Activated T-cell treated with anti-CD3 and anti-CD28 coated beads for 48 hours (primary cell): ENCODE measurements at regions not wholly inside any gene's neighbourhood (a gene's known extent, or its start where the extent isn't known, plus 50 kb on each side); places are given as distances from the start of the nearest gene placed in this dataset.

Experiments
- DNase-seq: peaks from one replicate; pipeline ENCODE4 v3.0.0-alpha.2; 2020; ENCODE audit warnings: low read depth

DNA sequence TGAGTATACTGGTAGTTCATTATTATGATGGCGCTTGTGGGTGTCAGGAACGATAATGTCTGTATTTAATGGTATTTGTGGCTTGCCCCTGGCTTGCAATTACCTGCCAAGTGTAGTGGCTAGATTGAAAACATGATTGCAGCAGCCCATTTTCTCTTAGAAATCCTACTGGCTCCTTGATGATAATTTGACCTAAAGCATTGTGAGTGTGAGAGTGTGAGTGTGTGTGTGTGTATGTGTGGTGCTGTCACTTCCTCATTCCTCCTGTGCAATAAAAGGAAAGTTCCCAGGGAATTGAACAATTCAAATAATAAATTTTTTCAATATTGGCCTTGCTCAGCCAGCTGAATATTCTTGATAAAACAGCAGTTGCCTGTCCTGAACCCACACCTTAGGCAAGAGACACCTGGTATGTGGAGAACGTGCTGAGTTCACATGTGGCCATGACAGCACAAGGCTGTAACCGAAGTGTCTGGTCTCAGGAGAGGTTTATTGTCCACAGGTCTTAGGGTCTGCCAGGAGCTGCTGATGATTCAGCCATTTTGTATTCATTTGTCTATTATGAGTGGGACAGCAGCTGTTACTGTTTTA lies 193.3 kb downstream of the CD47 start:
- DNase-seq, result no peak

DNA sequence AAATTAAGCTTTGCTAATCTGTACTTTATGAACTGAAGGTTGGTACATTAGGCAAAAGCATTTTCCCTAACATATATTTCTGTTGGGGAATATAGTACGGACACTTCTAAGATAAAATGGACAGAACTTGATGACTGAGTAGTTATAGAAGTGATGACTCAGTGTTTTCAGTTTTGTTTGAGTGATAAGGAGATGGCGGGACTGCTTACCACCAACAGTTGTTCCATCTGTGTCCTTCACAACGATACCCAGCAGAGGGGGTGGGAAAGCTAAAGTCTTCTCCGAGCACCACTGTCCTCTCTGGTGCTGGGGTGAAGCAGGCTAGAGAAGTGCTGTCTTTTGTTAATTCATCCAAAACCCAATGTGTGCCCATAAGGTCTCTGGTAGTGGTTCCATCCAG lies 195.8 kb downstream of the CD47 start:
- DNase-seq, result no peak

DNA sequence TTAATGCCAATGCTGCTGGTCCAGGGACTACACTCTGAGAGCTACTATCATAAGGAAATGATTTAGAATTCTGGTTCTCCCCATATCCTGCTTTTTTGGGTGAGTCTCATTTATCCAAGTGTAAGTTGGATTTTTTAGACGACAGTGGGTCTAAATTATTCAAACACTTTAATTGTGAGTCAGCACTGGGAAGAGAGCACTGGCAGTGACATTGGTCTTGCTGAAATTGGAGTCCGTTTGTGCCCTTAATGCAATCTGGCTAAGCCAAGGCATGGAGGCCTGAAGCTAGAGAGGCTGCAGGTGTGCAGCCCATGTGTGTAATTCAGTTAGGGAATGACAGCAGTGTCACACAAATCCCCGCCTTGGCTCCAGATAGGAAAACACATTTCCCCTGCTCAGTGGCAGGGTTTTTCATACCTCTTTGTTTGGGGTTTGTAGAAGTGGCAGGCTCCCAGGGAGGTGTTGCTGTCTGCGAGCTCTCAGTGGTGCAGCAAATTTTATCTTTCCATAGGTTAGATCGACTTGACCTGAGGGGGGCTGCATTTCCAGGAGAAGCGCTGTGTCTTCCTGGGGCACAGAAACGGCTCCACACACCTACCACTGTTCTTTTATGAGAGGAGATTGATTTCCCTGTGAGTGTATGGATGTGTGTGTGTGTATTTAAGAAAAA lies 197.7 kb downstream of the CD47 start:
- DNase-seq, result no peak

DNA sequence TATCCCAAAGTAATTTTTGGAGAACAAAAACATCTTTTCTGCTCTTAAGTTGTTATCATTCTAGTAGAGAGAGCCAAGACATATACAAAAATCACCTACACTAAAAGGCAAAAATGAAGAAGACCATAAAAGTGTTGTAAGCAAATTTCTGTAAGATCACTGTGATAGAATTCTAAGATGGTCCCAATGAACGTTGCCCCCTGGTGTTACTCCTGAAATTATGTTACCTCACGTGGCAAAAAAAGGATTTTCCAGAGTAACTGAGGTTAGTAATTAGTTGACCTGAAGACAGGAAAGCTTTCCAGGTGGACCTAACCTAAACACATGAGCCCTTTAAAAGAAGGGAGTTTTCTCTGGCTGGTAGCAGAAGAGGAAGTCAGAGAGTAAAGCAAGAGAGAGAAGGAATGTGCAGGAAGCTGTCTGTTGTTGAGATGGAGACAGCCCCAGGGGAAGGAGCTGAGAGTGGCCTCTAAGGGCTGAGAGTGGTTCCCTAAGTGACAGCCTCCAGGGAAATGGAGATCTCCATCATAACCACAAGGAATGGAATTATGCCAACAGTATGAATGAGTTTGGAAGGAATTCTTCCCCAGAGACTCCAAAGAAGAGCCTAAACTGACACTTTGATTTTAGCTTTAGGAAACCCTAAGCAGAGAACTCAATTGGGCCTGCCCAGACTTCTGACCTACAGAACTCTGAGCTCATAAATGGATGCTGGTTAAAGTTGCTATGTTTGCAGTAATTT lies 205.9 kb downstream of the CD47 start:
- no peak for DNase-seq

GRCh38 chr3:107884028-107884427 lies 206.8 kb downstream of the CD47 start:
- DNase-seq, result no peak

DNA sequence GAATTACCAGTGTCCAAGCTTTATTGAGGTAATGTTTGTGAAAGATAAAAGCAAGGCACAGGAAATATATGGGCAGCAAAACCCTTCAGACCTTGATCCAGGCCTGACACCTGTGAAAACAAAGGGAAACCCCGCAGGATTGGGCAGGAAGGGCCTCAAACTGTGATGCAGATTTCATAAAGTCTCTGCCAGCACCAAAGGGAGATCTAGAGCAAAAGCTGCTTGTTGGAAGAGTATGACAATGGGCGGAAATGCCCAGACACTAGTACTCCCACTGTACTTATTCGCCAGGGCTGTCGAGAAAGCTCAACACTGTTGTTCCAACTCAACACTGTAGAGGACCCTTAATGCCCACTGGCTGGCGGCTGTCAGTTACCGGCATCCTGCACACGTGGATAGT lies 207.9 kb downstream of the CD47 start:
- no peak for DNase-seq

- DNase-seq, result no peak
Observed at GRCh38 chr3:107882261-107882660, 208.6 kb downstream of the CD47 start.

GRCh38 chr3:107881509-107881908 lies 209.3 kb downstream of the CD47 start:
- no peak for DNase-seq

- DNase-seq, result no peak
Observed at GRCh38 chr3:107880702-107881101, 210.1 kb downstream of the CD47 start.

DNA sequence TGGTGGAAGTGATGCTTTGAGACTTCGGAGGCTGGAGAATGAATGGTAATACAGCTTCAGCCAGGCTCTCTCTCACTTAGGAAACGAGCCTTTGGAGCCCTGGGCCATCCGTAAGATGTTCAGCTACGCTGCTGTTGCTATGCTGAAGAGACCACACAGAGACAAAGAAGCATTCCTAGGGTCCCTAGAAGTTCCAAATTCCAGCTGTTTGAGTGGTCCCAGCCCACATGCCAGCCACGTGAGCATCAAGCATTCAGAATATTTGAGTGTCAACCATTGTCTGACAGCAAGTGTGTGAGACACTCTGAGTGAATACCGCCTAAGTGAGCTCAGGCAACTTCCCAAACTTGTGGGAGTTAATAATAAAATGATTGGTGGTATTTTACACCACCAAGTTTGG lies 212.9 kb downstream of the CD47 start:
- no peak for DNase-seq

GRCh38 chr3:107870943-107871638 lies 219.7 kb downstream of the CD47 start:
- no peak for DNase-seq

DNA sequence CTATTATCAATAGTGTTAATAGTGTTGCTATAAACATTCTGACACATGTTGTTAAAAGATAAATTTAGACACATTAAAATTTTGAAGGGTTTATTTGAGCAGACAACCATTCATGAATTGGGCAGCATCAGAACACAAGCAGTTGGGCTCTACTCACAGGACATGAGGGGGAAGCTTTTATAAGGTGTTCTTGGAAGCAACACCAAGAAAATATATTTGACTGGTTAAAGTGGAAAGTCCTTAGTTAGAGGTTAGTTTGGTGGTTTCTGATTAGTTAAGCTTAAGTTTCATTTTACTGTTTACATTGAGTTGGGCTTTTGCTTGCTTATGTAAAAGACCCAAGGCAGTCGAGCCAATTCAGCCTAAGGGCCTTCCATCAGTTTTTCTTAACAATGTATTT lies 220.7 kb downstream of the CD47 start:
- no peak for DNase-seq

DNA sequence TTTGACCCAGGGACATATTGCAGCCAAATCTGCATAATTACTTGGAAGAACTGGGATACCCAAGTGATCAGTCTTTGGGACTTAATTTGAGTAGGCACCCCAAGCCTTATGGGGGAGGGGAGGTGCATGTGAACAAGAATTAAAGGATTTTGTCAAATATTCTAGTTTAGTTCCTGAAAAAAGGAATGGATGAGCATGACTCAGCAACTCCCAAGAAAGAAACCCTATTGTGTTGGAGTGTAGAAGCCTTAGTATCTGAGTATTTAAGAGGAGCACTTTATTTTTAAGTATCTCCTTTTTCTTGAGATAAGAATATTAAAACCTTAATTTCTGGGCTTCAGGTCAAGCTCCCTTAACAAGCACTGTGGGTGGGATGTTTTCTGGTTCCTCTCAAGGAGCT lies 222.4 kb downstream of the CD47 start:
- no peak for DNase-seq

- DNase-seq, result no peak
Observed at GRCh38 chr3:107861904-107862303, 228.9 kb downstream of the CD47 start.

GRCh38 chr3:107861422-107861821 lies 229.4 kb downstream of the CD47 start:
- no peak for DNase-seq
